ENCODE measurements at regions not wholly inside any gene's neighbourhood (a gene's known extent, or its start where the extent isn't known, plus 50 kb on each side); places are given as distances from the start of the nearest gene placed in this dataset.

- TF ChIP-seq POLR2A (IDR thresholded peaks at IDR 0.05; ENCODE audit: low read depth, low read length) (no peak), CTCF (IDR thresholded peaks at IDR 0.05; ENCODE audit: extremely low read depth in 1 of 2, insufficient read depth in 1 of 2, low read depth in 1 of 2, low read length in 2 of 2) (no peak), EZH2 (IDR thresholded peaks at IDR 0.05; ENCODE audit: borderline replicate concordance, low read depth, low read length, severe bottlenecking) (no peak), POLR2AphosphoS5 (IDR thresholded peaks at IDR 0.05; ENCODE audit: insufficient read depth, low read depth, low read length) (no peak), MAX (IDR thresholded peaks at IDR 0.05; ENCODE audit: insufficient read depth, insufficient read length) (no peak), JUN (IDR thresholded peaks at IDR 0.05; ENCODE audit: borderline replicate concordance, insufficient read depth, insufficient read length, low read depth) (no peak)
Observed at GRCh38 chr12:76952995-76953394, 74.2 kb upstream of the CSRP2 start.
